Superior temporal gyrus (tissue), 1 donor: ENCODE measurements at regions not wholly inside any gene's neighbourhood (a gene's known extent, or its start where the extent isn't known, plus 50 kb on each side); places are given as distances from the start of the nearest gene placed in this dataset.
"Not testable (repeated sequence)": the region's sequence is repeated elsewhere in the genome, so short reads cannot be mapped to it uniquely, and the experiment has no call there.

Source experiments
- DNase-seq: peaks from one replicate; pipeline ENCODE4 v3.0.0-alpha.2; 2016; ENCODE audit errors: extremely low spot score

DNA sequence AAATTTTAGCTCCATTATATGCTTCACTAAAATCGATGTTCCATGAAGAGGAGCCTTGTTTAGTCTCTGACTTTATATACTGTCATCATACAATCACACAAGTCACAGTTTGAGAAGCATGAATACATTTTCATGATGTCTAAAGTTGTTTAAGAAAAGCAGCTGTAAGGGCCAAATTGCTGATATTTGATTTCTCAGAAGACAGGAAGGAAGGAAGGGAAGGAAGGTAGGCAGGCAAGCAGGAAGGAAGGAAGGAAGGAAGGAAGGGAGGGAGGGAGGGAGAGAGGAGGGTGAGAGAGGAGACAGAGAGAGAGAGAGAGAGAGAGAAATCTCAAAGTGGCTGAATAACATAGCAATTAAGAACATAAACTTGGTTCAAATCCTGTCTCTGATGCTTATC, 153.7 kb downstream of the RTL9 start:
- no peak for DNase-seq

DNA sequence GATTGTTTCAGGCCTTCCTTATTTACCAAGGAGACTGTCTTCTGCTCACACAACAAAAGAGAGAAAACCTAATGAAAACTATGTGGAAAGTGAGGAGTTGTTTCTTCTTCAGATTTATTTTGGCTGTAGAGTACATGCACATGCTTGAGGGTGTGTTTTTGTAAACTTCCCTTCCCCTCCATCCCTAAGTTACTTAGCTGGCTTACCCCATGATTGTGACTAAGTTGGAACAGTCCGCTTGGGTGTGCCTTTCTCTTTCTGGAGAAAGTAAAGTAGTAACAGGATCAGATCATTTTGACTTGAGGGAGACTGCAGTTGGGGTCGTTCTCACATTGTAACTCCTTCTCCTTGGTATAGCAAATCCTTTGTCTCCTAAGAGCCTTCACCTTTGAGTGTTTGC, 155.9 kb downstream of the RTL9 start:
- DNase-seq = no peak

DNA sequence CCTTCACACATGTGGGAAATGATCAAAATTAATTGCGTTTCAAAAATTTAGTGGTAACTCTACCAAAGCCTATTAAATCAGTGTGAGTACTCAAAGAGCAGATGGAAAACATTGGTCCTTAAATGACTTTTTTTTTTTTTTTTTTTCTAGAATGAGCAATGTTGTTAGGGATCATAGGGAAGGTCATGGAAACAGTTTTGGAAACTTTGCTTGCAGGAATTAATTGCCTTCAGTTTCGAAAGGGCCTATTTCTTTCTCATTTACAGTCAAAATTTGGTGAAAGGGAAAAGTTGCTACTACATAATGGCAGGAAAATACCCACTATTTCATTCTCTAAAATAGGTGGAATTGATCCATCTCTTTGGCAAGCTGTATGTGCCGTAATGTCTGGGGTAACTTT, 160.9 kb downstream of the RTL9 start:
- no peak for DNase-seq

DNA sequence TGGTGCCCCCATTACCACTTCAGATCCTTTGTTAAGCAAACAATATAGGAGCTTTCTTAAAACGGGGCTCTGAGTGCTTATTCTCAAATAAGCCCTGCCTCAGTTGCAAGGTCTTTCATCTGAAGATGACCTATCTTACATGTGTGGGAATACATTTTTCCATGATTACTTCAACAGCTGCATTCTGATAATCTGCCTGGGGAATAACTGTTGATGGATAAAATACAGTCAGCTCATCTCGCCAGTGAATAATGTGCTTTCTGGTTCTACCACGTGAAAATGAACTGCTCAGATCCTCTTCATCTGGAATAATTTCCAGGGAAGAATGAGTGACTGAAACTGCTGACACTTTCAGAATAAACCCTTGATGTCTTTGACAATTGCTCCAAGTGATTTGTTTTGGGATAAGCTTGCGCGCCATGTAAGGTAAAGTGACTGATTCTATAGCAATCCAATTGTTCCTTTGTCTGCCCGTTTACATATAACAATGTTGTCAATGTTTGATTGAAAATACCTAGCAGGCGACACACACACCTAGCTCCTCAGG, 161.3 kb downstream of the RTL9 start:
- no peak for DNase-seq

DNA sequence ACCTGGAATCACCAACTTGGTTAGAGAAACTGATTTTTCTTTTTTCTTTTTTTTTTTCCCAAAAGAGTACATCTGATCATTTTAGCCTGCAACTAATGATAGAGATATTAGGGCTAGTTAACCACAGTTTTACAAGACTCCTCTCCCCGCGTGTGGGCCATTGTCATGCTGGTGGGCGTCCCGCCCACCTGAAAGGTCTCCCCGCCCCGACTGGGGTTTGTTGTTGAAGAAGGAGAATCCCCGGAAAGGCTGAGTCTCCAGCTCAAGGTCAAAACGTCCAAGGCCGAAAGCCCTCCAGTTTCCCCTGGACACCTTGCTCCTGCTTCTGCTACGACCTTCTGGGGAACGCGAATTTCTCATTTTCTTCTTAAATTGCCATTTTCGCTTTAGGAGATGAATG, 162.0 kb downstream of the RTL9 start:
- not testable (repeated sequence) for DNase-seq

DNA sequence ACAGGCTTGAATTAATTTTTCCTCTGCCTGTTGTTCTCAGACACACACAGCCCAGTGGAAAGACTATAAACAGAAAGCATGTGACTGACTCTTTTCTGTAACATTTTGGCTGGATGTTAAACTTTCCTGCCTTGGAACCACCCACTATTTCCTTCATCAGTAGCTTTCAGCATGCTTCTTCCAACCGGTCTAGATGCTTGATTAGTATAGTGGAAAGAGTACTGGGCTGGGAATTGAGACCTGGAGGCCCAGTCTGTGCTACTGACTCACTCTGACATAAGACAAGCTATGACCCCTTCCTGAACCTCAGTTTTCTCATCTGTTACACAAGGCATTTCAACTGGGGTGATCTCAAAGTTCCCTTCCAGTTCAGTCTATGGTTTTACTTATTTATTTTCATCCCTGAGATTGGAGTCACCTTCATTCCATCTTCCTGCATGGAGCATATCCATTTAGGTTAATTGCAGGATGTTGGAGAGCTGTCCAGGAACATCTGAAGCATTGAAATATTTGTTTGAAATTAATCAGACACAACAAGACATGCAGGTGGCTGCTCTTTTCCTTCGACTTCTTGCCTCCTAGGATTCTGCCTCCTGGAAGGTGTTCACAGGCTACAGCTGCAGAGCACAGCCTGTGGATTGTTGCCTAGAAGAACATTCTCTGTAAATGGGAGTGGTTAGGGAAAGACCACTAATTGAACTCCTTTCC, 173.4 kb downstream of the RTL9 start:
- DNase-seq = no peak

DNA sequence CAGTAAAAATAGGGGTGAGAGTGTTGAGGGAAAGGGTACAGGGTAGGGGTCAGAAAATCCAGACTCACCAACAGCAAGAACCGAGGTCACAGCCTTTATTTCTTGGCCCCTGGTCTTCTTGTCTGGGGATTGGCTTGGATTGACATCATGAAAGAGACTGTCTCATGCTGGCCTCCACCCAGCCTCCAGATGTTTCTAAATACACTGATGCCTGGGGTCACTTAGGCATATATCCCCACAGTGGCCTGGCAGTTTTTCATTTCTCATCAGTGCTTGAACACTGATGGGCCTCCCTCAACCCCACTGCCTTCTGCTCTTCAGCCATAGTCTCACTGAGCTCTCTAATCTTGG, 173.9 kb downstream of the RTL9 start:
- no peak for DNase-seq

DNA sequence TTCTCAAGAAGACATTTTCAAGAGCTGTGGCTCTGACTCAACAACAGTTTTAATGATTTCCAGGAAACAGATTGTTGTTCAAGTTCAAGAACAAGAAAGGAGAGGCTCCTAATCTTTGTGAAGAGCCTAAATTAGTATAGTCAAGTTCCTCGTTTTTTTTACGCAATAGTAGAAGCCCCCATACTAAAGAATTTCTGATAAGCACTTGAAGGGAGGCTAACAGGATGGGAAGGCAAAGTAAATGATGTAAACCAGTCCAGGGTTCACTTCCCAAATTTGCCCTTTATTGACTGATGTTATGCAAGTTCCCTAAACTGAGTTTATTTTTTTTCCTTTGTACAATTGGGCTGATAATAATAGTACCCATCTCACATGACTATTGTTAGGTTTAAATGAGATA, 178.2 kb downstream of the RTL9 start:
- DNase-seq = no peak

DNA sequence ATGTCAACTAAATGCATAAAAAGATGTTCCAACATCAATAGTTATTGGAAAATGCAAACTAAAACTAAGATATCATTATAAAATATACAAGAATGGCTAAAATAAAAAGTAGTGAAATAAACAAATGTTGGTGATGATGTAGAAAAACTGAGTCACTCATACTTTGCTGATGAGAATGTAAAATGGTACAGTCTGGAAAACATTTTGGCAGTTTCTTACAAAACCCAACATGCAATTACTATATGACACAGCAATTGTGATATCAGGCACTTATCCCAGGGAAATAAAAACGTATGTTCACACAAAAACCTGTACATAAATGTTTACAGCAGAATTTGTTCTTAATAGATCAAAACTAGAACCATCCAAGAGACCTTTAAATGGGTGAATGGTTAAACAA, 182.6 kb downstream of the RTL9 start:
- DNase-seq = no peak

DNA sequence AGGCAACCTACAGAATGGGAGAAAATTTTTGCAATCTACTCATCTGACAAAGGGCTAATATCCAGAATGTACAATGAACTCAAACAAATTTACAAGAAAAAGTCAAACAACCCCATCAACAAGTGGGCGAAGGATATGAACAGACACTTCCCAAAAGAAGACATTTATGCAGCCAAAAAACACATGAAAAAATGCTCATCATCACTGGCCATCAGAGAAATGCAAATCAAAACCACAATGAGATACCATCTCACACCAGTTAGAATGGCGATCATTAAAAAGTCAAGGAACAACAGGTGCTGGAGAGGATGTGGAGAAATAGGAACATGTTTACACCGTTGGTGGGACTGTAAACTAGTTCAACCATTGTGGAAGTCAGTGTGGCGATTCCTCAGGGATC, 192.2 kb downstream of the RTL9 start:
- DNase-seq = not testable (repeated sequence)

DNA sequence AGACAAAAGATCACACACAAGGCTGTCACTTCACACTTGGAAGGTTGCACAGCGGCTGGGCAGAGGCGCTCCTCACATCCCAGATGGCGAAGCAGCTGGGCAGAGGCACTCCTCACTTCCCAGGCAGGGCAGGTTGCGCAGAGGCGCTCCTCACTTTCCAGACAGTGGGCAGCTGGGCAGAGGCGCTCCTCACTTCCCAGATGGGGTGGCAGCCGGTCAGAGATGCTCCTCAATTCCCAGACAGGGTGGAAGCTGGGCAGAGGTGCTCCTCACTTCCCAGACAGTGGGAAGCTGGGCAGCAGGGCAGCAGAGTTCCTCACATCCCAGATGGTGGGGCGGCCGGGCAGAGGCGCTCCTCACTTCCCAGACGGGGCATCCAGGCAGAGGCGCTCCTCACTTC, 199.2 kb downstream of the RTL9 start:
- no peak for DNase-seq

DNA sequence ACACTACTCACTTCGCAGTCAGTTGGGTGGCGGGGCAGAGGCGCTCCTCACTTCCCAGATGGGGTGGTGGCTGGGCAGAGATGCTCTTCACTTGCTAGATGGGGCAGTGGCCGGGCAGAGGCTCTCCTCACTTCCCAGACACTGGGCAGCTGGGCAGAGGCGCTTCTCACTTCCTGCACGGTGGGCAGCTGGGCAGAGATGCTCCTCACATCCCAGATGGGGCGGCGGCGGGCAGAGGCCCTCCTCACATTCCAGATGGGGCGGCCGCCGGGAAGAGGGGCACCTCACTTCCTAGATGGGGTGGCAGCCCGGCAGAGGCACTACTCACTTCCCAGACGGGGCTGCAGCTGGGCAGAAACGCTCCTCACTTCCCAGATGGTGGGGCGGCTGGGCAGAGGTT, 199.8 kb downstream of the RTL9 start:
- DNase-seq = no peak

DNA sequence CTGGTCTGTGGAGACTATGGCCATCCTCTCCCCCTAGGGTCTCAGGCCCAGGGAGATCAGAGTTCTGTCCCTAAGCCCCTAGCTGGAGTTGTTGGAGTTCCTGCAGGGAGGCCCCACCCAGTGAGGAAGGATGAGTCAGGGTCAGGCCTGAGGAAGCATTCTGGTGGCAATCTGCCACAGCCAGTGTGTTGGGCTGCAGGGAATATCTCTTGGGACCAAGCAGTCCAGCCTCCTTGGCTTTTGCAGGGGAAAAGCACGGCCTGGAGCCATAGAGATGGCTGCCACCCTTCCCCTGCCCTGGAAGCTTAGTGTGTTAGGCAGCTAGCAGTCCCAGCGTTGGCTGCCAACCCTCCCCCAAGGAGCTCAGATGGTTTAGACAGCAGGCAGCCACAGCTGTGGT, 202.4 kb downstream of the RTL9 start:
- DNase-seq = no peak

DNA sequence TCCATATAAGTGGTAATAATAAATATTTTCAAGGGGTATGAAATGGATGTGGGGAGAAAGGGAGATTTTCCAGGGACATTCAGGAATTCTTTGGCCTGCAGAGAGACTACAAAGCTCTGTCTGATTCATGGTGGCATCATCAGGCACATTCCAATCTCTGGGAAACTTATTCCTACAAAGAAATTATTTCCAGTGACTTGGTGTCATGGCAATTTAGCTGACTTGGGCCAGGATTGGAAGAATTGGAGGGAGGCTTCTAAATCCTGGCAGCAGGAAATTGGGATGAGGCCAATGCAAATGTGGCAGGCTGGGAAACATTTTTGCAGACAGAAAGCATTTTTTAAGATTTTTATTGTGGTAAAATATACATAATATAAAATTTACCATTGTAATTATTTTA, 204.6 kb downstream of the RTL9 start:
- no peak for DNase-seq

DNA sequence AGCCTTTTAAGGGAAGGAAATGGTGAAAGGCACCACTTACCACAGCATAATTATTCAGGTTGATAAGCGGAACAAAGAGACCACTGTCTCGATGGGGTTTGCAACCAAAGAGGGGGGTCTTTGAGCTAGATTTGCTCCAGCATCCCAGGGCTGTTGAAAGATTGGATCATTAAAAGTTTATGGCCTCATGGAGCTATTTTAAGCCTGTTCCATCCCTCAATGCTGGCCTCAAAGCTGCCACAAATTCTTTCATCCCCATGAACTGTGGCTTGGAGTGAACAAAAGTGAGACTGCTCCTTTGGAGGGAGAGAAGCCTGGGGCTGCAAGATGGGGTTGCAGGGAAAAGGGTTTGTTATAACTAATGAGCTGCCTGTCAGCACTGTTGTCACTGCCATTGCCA, 209.8 kb downstream of the RTL9 start:
- no peak for DNase-seq

DNA sequence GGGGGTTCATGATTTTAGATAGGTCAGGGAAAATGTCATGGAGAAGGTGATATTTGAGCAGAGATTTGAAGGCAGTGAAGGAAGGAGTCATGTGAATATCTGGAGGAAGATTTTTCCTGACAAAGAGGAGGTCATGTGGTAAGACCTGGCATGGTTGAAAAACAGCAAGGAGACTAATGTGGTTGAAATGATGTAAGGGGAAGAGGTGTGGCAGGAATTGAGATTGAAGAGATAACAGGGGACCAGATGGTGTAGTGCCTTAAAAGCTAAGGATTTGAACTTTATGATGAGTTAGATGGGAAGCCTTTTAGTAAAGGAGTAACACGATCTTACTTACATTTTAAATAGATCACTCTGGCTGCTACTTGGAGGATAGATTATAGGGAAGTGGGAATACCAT, 210.9 kb downstream of the RTL9 start:
- DNase-seq = no peak

DNA sequence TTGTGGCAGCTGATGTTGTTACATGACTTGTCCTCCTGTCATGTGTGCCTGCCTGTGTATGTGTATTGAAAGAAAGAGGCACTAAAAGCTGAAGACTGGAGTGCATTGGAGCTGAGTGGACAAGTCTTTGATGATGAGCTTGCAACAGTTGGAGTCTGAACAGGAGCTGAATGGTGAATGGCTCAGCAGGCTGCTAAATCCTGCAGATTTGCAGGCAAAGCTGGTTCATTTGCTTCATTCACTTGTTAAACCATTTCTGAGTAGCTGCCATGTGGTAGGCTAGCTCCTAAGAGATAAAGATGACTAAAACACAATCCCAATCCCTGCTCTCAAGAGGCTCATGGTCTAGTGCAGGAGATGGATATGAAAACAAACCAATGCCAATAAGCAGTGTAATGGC, 217.3 kb downstream of the CHRDL1 start:
- DNase-seq = no peak

DNA sequence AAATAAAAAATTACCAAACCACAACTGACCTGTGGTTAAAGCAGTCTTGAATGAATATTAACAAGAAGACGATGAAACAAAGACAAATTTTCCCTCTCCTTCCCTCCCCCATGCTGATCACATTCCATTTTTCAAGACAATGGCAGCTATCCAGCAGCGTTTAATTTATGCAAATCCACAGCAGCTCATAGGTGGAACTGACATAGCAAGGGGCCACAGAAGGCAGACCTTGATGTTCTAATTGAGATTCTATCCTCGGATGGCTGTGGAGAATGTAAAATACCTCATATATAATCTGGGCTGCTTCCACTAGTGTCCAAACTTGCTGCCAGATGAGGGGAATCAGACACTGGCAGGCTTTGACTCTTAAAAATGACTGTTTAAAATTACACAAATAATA, 211.5 kb downstream of the CHRDL1 start:
- DNase-seq = no peak

DNA sequence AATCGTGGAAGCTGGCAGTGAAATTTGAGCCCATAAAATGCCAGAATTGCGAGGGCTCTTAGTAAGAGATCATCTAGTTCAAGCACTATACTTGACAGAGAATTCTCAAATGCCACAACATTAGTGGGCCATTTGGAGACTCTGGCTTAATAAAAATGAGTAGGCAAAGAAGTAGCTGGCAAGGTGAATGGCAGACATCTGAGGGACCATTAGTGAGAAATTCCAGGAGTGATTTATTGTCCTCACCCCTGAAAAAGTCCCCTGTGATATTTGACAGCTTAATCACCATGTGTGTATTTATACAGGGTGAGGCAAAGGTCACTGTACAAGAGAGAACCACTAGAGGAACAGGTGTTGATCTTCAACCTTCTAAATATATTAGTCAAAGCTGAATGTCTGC, 207.5 kb downstream of the CHRDL1 start:
- no peak for DNase-seq

DNA sequence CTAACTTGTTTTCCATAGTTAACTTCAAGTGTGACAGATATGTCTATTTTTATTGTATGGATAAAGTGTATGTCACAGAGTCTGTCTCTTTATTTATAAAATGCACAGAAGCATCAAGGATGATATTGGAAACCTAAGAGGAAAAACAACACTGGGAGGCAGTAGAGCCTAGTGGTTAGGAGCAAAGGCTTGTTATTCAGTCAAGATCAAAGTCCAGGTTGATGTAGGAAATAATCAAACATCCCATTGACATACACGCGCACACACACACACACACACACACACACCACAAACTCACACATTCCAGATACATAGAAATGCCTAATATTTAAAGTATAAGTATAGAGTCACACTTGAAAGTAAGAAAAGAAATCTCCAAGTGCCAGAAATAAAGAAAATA, 206.8 kb downstream of the CHRDL1 start:
- DNase-seq = no peak

DNA sequence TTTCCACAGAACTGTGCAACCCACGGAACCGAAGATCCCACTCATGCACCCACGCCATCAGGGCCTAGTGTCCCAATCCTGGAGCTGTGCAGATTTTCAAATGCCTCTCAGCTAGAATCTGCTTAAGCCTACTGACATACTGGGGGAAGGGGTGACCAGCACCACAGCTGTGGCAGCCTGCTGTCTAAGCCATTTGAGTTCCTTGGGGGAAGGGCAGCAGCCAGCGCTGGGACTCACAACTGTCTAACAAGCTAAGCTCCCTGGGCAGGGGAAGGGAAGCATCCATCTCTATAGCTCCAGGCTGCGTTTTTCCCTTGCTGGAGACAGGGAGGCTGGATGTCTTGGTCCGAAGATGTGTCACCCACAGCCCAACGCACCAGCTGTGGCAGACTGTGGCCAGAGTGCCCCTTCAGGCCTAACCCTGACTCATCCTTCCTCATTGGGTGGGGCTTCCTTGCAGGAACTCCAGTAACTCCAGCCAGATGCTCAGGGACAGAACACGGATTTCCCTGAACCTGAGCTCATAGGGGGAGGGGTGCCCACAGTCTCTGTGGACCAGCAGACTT, 194.8 kb downstream of the CHRDL1 start:
- DNase-seq = no peak

DNA sequence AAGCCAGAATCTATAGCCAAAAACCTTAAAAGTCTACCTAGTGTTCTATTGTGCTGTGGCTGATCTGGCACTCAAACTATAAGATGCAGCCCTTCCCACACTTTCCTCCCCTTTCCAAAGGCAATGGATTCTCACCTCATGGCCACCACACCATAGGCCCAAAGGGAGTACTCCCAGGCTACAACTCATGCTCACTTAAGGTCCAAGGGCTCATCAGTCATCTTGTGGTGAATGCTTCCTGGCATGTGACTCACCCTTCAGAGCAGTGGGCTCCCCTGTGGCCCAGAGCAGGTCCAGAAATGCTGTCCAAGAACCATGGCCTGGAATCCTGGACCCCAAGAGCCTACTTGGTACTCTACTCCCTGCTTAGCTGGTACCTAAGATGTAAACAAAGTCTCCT, 181.0 kb downstream of the CHRDL1 start:
- no peak for DNase-seq
